Upper lobe of right lung (tissue), 1 donor: ENCODE measurements at regions not wholly inside any gene's neighbourhood (a gene's known extent, or its start where the extent isn't known, plus 50 kb on each side); places are given as distances from the start of the nearest gene placed in this dataset.
"Not testable (repeated sequence)": the region's sequence is repeated elsewhere in the genome, so short reads cannot be mapped to it uniquely, and the experiment has no call there.

Experiments used
- ATAC-seq: fragments of 200-7000 bp; cut with Tn5 transposase; one replicate; pipeline ENCODE4 v1.9.1; 2020; ENCODE audit warnings: mild to moderate bottlenecking, moderate library complexity
- DNase-seq: peaks from one replicate; pipeline ENCODE4 v3.0.0-alpha.2; 2020
- H3K27ac ChIP-seq: fragments of 200-600 bp; one replicate; pipeline ENCODE4 v1.8.0; 2022
- H3K27me3 ChIP-seq: fragments of 200-600 bp; one replicate; pipeline ENCODE4 v1.8.0; 2022; ENCODE audit warnings: mild to moderate bottlenecking
- H3K36me3 ChIP-seq: fragments of 200-600 bp; one replicate; pipeline ENCODE4 v1.8.0; 2022
- H3K4me1 ChIP-seq: fragments of 200-600 bp; one replicate; pipeline ENCODE4 v1.8.0; 2022
- H3K4me3 ChIP-seq: fragments of 200-600 bp; one replicate; pipeline ENCODE4 v1.8.0; 2022; ENCODE audit warnings: mild to moderate bottlenecking
- H3K9me3 ChIP-seq: fragments of 200-600 bp; one replicate; pipeline ENCODE4 v1.8.0; 2022
- intact Hi-C: fragments of 100-400 bp; cut with DNase I; formaldehyde crosslinking; loops from one replicate; pipeline ENCODE4 v1.11.0; 2022
- TF ChIP-seq, protein P1 (sequence below): fragments of 200-600 bp; IDR thresholded peaks from one replicate; pipeline ENCODE4 v1.8.0; 2022; ENCODE audit warnings: antibody characterized with exemption
- donor health status: DM: no; HTN: yes; CAD: no; lungs with severe emphysema.

DNA sequence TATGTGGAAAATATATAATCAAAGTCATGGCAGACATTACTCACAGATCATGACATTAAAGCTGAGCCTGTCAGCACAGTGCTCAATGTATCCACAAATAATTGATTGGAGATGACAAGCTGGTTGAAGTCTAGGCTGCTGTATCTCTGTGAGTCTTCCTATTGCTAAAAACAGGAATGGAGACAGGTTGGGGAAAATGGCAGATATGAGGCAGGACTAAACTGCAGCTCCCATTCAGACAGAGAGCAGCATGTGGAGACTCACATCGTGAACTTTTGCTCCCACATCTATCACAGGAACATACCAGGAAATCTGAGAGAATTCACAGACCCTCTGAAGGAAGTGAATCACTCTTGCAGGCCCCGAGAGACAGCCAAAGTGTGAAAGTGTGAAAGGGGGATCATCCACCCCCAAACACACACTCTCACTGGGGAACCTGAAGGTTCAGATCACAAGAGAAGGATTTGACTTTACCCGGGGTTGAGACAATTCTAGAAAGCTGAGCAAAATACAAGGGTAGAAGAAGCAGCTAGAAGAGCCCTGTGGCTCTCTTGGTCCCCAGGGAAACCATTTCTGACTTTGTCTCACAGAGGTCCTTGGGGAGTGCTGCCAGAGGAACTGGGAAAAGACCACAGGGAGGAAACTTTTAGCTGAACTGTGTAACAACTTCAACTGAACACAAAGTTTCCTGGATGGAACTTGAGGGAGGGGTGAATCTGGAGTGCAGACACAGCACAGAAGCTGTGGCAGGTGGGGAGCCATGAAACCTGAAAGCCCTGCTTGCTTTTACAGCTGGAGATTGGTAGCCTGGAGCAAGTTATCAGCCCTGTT, 173.4 kb downstream of the S1PR1 start:
- intact Hi-C loops = no loop called here
- H3K27ac ChIP-seq = no peak overlapping the region
- no peak for DNase-seq
- no peaks in the 10 kb centered on the region for H3K4me1 ChIP-seq
- H3K9me3 ChIP-seq = no peaks in the 10 kb centered on the region
- H3K27me3 ChIP-seq = no peaks in the 10 kb centered on the region
- ATAC-seq = no peak
- H3K4me3 ChIP-seq = no peak overlapping the region
- TF ChIP-seq, protein P1, sequence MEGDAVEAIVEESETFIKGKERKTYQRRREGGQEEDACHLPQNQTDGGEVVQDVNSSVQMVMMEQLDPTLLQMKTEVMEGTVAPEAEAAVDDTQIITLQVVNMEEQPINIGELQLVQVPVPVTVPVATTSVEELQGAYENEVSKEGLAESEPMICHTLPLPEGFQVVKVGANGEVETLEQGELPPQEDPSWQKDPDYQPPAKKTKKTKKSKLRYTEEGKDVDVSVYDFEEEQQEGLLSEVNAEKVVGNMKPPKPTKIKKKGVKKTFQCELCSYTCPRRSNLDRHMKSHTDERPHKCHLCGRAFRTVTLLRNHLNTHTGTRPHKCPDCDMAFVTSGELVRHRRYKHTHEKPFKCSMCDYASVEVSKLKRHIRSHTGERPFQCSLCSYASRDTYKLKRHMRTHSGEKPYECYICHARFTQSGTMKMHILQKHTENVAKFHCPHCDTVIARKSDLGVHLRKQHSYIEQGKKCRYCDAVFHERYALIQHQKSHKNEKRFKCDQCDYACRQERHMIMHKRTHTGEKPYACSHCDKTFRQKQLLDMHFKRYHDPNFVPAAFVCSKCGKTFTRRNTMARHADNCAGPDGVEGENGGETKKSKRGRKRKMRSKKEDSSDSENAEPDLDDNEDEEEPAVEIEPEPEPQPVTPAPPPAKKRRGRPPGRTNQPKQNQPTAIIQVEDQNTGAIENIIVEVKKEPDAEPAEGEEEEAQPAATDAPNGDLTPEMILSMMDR = no peak
- H3K36me3 ChIP-seq = no peaks in the 10 kb centered on the region

DNA sequence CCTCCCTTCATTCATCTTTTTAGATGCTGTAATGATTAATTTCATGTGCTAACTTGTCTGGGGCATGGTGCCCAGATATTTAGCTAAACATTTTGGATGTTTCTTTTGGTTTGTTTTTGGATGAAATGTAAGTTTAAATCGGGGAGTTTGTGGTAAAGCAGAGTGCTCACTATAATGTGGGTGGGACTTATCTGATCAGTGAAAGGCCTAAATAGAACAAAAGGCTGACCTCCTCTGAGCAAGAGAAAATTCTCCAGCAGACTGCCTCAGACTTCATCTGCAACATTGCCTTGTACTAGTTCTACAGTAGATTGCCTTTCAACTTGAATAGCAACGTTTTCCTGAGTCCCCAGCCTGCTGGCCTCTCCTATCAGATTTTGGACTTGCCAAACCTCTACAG, 183.6 kb downstream of the S1PR1 start:
- intact Hi-C loops = no loop called here
- Histone ChIP-seq H3K36me3 (no peaks in the 10 kb centered on the region), H3K27ac (no peak overlapping the region), H3K27me3 (no peaks in the 10 kb centered on the region), H3K4me1 (no peaks in the 10 kb centered on the region), H3K9me3 (no peaks in the 10 kb centered on the region), H3K4me3 (no peak overlapping the region)
- DNase-seq (no peak), ATAC-seq (no peak)
- TF ChIP-seq, protein P1 = no peak

DNA sequence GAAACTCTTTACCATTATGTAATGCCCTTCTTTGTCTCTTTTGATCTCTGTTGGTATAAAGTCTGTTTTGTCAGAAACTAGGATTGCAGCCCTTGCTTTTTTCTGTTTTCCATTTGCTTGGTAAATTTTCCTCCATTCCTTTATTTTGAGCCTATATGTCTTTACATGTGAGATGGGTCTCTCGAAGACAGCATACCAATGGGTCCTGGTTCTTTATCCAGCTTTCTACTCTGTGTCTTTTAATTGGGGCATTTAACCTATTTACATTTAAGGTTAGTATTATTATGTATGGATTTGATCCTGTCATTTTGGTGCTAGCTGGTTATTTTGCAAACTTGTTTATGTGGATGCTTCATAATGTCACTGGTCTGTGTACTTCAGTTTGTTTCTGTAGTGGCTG, 191.3 kb downstream of the S1PR1 start:
- H3K36me3 ChIP-seq, H3K27ac ChIP-seq, H3K4me3 ChIP-seq, intact Hi-C loops, ATAC-seq, DNase-seq, H3K4me1 ChIP-seq, H3K27me3 ChIP-seq, H3K9me3 ChIP-seq: not testable (repeated sequence)

DNA sequence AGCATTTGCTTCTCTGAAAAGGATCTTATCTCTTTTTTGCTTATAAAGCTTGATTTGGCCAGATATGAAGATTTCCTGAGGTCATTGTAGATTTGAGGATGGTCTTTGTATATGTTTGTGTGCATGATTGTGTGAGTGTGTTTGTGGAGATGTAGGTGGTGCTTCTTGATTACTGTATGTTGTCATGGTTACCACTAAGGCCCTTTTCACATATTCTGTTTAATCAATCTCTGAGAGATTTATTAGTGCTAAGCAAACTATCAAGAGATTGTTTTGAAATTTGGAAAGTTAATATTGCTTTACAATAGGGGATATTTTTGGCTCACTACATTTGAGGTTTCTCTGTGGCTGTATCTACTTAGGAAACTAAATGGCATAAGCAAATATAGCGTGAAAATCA, 191.7 kb downstream of the S1PR1 start:
- no peak overlapping the region for H3K27ac ChIP-seq
- no peak for ATAC-seq
- H3K27me3 ChIP-seq = no peaks in the 10 kb centered on the region
- H3K4me1 ChIP-seq = no peaks in the 10 kb centered on the region
- TF ChIP-seq, protein P1 = no peak
- DNase-seq = no peak
- intact Hi-C loops = no loop called here
- H3K9me3 ChIP-seq = no peaks in the 10 kb centered on the region
- no peak overlapping the region for H3K4me3 ChIP-seq
- H3K36me3 ChIP-seq = no peaks in the 10 kb centered on the region

DNA sequence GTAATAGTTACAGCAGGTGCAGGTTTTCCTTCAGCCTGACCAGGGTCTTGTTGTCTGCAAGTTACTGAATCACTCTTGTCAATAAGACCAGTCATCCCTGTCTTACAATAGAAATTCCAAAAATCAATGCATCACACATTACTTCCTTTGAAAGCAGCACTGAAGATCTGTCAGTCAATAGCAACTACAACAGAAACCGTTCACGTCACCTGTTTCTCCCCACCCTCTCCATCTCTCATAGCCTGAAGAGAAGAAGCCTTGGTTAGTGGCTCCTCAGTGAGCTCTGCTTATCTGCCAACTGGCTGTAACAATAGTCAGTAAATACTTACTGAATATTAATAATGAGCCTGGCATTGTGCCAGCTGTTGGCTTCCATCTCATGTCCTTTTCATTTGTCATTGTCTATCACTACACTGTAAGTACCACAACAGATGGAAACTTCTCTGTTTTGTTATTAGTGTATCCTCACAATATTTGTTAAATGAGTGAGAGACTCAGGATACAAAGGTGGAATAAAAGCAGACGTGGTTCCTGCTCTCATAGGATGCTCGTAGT, 195.2 kb downstream of the S1PR1 start:
- ATAC-seq = no peak
- intact Hi-C loops = no loop called here
- Histone ChIP-seq H3K4me1 (no peaks in the 10 kb centered on the region), H3K27me3 (no peaks in the 10 kb centered on the region), H3K4me3 (no peak overlapping the region), H3K9me3 (no peaks in the 10 kb centered on the region), H3K36me3 (no peaks in the 10 kb centered on the region), H3K27ac (no peak overlapping the region)
- TF ChIP-seq, protein P1 = no peak
- DNase-seq = no peak

DNA sequence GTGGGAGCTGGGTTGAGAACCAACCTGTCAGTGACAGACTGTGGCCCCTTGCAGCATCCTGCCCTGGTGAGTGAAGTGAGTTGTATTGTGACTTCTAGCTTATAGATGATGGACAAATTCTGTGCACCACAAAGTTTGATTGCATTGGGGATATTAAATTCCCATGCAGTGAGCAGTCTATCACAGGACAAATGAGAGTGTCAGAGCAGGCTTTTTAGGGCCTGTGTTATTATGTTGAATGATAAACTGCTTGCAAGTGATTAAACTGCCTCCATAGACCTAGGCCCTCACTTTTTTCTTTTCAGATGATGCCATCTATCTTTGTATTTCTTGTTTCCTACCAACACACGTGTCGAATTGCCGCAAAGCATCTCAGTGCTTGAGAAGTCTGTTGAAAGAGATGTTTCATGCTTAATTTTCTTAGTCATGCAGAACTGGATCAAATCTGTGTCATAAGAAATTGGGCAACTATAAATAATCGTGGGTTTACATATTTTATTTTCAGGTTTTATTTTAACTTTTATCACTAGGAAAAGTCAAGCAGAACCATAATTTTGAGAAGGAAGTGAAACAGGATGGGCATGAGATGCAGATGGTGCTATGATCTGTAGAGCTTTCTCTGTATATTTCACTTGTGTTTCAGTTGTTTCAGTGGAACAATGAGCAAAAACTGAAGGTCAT, 199.2 kb downstream of the S1PR1 start:
- H3K27me3 ChIP-seq = no peaks in the 10 kb centered on the region
- no peaks in the 10 kb centered on the region for H3K4me1 ChIP-seq
- TF ChIP-seq, protein P1 = no peak
- no peak overlapping the region for H3K27ac ChIP-seq
- ATAC-seq (no peak), DNase-seq (no peak)
- no peaks in the 10 kb centered on the region for H3K9me3 ChIP-seq
- H3K4me3 ChIP-seq = no peak overlapping the region
- intact Hi-C loops = no loop called here
- no peaks in the 10 kb centered on the region for H3K36me3 ChIP-seq
